RWPE1 (cell line): ENCODE measurements at regions not wholly inside any gene's neighbourhood (a gene's known extent, or its start where the extent isn't known, plus 50 kb on each side); places are given as distances from the start of the nearest gene placed in this dataset.

Experiments
- CTCF ChIA-PET: fragments of 350-600 bp; sonication (Branson Sonifier 250); formaldehyde crosslinking; extraction: SDS; loops from one replicate; lab custom pipeline; 2021; lab: Yijun Ruan, JAX
- POLR2A ChIA-PET: fragments of 400-600 bp; formaldehyde crosslinking; extraction: SDS; loops from one replicate; lab custom pipeline; 2020; ENCODE audit warnings: antibody characterized with exemption; ENCODE audit not compliant: low non-redundant PET; lab: Yijun Ruan, JAX
- DNase-seq: peaks from one replicate; pipeline ENCODE4 v3.0.0; 2012; ENCODE audit warnings: low spot score
- H3K27ac ChIP-seq: fragments of 450-650 bp; 2 replicates; pipeline ENCODE4 v1.5.1; 2017
- CTCF ChIP-seq: fragments of 450-650 bp; conservative IDR thresholded peaks from 2 replicates; pipeline ENCODE4 v1.5.1; 2017; ENCODE audit warnings: low read depth, mild to moderate bottlenecking

- POLR2A ChIA-PET: no interaction called here
- H3K27ac ChIP-seq: no peak overlapping the region
- CTCF ChIA-PET: interaction anchor here (1.4 to 1.7 kb wide), 2 partner anchors 9 to 202 kb away, joined by 4 to 5 read pairs; partner anchors contain the start of gene TNFRSF21
- no peak for TF ChIP-seq CTCF
- DNase-seq: no peak
Measured at GRCh38 chr6:47106721-47107197, 64.6 kb upstream of the ADGRF1 start.

DNA sequence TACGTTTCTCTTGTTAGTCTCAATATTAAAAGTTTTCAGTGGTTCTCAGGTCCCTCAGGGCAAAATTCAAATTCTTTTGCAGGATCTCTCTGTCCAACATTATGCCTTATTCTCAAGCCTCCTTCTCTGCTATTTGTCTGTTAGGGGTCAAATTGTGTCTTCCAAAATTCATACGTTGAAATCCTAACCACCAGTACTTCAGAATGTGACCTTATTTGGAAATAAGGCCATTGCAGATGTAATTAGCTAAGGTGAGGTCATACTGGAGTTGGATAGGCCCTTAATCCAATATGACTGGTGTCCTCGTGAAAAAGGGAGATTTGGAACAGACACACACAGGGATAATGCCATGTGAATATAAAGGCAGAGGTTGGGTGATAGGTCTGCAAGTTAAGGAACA is 64.1 kb upstream of the ADGRF1 start:
- DNase-seq: no peak
- H3K27ac ChIP-seq: no peak overlapping the region
- POLR2A ChIA-PET: no interaction called here
- CTCF ChIA-PET: interaction anchor here (0.6 to 1.7 kb wide), 3 partner anchors 9 to 203 kb away, joined by 3 to 5 read pairs (median 4); partner anchors contain the start of gene TNFRSF21
- no peak for TF ChIP-seq CTCF

- CTCF ChIA-PET: interaction anchor here (0.6 to 1.7 kb wide), 3 partner anchors 8 to 203 kb away, joined by 3 to 5 read pairs (median 4); partner anchors contain the start of gene TNFRSF21
- H3K27ac ChIP-seq: no peak overlapping the region
- POLR2A ChIA-PET: no interaction called here
- DNase-seq: no peak
- no peak for TF ChIP-seq CTCF
Measured at GRCh38 chr6:47105469-47106178, 63.5 kb upstream of the ADGRF1 start.

DNA sequence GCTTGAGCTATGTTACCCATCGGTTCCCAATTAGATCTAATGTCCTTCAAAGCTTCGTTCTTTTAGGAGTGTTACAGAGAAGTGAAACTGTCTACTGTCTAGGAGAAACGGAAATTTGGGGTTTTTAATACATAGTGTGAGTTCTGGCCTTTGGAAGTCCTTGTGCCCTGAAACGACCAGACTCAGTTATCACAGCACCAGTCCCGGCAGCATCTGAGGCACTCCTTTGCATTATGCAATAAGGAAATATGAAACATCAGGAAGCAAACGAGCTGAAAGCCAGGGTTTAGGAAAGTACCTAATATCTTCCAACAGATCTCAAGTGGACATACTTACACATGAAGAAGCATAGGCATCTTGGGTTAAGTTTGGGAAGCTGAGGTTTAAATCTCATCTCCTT is 61.8 kb upstream of the ADGRF1 start:
- POLR2A ChIA-PET: no interaction called here

GRCh38 chr6:47102331-47102730 is 60.2 kb upstream of the ADGRF1 start:
- H3K27ac ChIP-seq: no peak overlapping the region
- CTCF ChIA-PET: no interaction called here
- POLR2A ChIA-PET: no interaction called here
- TF ChIP-seq CTCF: no peak
- DNase-seq: no peak

More for the DNA sequence above, 61.8 kb upstream of the ADGRF1 start:
- no peak overlapping the region for H3K27ac ChIP-seq
- DNase-seq: no peak
- no peak for TF ChIP-seq CTCF
- CTCF ChIA-PET: interaction anchor here (0.6 kb wide), 1 partner anchor 710 kb away, joined by 3 read pairs; no protein-coding TSS in a partner anchor

GRCh38 chr6:47098570-47098993 is 56.5 kb upstream of the ADGRF1 start:
- DNase-seq: peak; percentile 38
- H3K27ac ChIP-seq: no peak overlapping the region
- no peak for TF ChIP-seq CTCF
- ChIA-PET POLR2A (no interaction called here), CTCF (interaction anchor here (0.5 to 6.6 kb wide), 3 partner anchors 99 to 219 kb away, joined by 3 to 46 read pairs (median 3); partner anchors contain the start of gene TNFRSF21)
